ENCODE measurements at regions not wholly inside any gene's neighbourhood (a gene's known extent, or its start where the extent isn't known, plus 50 kb on each side); places are given as distances from the start of the nearest gene placed in this dataset.

DNA sequence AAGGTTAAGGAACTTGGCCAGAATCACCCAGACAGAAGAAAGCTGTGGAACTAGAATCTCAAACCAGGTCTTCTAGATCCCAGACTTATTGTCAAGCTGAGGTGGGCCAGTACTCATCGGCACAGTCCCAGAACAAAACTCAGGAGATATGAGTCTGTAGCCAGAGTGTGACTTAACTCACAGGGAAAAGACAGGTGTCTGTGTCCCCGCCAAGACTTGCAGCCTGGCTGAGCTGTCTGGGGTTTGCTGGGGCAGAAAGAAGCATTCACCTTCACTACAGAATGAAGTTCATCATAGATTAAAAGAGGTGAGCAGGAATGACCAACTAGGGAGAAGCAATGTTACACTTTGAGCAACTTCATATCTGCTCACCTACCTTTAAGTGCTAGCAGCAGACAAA lies 257.2 kb downstream of the FOXO1 start:
- Histone ChIP-seq H4K20me1 (ENCODE audit: insufficient read depth, poor library complexity, severe bottlenecking) (no peaks in the 10 kb centered on the region), H3K9me3 (ENCODE audit: low read depth) (no peaks in the 10 kb centered on the region), H3K4me1 (ENCODE audit: insufficient read depth) (no peaks in the 10 kb centered on the region), H3K4me2 (no peak overlapping the region), H3K27me3 (no peaks in the 10 kb centered on the region), H3K9me2 (replicated peaks; ENCODE audit: insufficient read depth) (no peaks in the 10 kb centered on the region), H3K27ac (no peak overlapping the region), H3K36me3 (replicated peaks; ENCODE audit: insufficient read depth, low read depth) (no peaks in the 10 kb centered on the region), H2AFZ (no peak overlapping the region), H3K4me3 (no peak overlapping the region), H3K79me2 (no peaks in the 10 kb centered on the region)
- DNase-seq (ENCODE audit: low spot score) = no peak
- no peak for TF ChIP-seq EZH2phosphoT487 (IDR thresholded peaks at IDR 0.05; ENCODE audit: low read depth, severe bottlenecking, unreplicated experiment)
- no peak for TF ChIP-seq EZH2 (IDR thresholded peaks at IDR 0.05; ENCODE audit: borderline replicate concordance)
- TF ChIP-seq, protein P1, sequence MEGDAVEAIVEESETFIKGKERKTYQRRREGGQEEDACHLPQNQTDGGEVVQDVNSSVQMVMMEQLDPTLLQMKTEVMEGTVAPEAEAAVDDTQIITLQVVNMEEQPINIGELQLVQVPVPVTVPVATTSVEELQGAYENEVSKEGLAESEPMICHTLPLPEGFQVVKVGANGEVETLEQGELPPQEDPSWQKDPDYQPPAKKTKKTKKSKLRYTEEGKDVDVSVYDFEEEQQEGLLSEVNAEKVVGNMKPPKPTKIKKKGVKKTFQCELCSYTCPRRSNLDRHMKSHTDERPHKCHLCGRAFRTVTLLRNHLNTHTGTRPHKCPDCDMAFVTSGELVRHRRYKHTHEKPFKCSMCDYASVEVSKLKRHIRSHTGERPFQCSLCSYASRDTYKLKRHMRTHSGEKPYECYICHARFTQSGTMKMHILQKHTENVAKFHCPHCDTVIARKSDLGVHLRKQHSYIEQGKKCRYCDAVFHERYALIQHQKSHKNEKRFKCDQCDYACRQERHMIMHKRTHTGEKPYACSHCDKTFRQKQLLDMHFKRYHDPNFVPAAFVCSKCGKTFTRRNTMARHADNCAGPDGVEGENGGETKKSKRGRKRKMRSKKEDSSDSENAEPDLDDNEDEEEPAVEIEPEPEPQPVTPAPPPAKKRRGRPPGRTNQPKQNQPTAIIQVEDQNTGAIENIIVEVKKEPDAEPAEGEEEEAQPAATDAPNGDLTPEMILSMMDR (IDR thresholded peaks at IDR 0.05; ENCODE audit: poor library complexity) = no peak
- 98% methylated on average over 2 of the region's 2 CpGs for WGBS (ENCODE audit: low lambda C conversion rate, missing lambda C conversion rate)

DNA sequence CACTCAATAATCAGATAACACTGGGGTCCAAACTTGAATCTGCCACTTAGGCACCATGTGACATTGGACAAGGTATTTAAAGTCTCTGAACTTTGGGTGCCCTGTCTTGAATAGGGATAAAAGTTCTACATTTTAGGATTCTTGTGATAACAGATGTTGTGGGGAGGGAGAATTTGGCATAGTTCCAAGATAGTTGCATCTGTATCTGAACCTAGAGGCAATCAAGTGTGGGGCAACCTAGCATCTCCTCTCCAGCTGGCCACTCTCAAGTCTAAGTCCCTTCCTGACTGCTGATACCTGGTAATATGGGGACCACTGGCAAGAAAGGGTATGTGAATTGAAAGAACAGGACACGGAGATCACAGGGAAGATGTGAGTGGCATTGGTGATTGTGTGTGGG lies 256.1 kb downstream of the FOXO1 start:
- no peak for TF ChIP-seq EZH2phosphoT487 (IDR thresholded peaks at IDR 0.05; ENCODE audit: low read depth, severe bottlenecking, unreplicated experiment)
- TF ChIP-seq EZH2 (IDR thresholded peaks at IDR 0.05; ENCODE audit: borderline replicate concordance) = no peak
- TF ChIP-seq, protein P1 (IDR thresholded peaks at IDR 0.05; ENCODE audit: poor library complexity) = no peak
- Histone ChIP-seq H3K27me3 (no peaks in the 10 kb centered on the region), H3K4me3 (no peak overlapping the region), H3K4me2 (no peak overlapping the region), H3K4me1 (ENCODE audit: insufficient read depth) (no peaks in the 10 kb centered on the region), H2AFZ (no peak overlapping the region), H3K27ac (no peak overlapping the region), H4K20me1 (ENCODE audit: insufficient read depth, poor library complexity, severe bottlenecking) (no peaks in the 10 kb centered on the region), H3K79me2 (no peaks in the 10 kb centered on the region), H3K36me3 (replicated peaks; ENCODE audit: insufficient read depth, low read depth) (no peaks in the 10 kb centered on the region), H3K9me3 (ENCODE audit: low read depth) (no peaks in the 10 kb centered on the region), H3K9me2 (replicated peaks; ENCODE audit: insufficient read depth) (no peaks in the 10 kb centered on the region)
- DNase-seq (ENCODE audit: low spot score) = no peak
- WGBS (ENCODE audit: low lambda C conversion rate, missing lambda C conversion rate) = 94% methylated on average over 1 of the region's 1 CpG

- DNase-seq (ENCODE audit: low spot score) = no peak
- no peaks in the 10 kb centered on the region for H4K20me1 ChIP-seq (ENCODE audit: insufficient read depth, poor library complexity, severe bottlenecking)
- no peaks in the 10 kb centered on the region for H3K79me2 ChIP-seq
- H3K9me2 ChIP-seq (replicated peaks; ENCODE audit: insufficient read depth) = no peaks in the 10 kb centered on the region
- no peaks in the 10 kb centered on the region for H3K36me3 ChIP-seq (replicated peaks; ENCODE audit: insufficient read depth, low read depth)
- no peaks in the 10 kb centered on the region for H3K4me1 ChIP-seq (ENCODE audit: insufficient read depth)
- H3K9me3 ChIP-seq (ENCODE audit: low read depth) = no peaks in the 10 kb centered on the region
- no peak overlapping the region for H3K4me2 ChIP-seq
- H2AFZ ChIP-seq = no peak overlapping the region
- TF ChIP-seq, protein P1 (IDR thresholded peaks at IDR 0.05; ENCODE audit: poor library complexity) = no peak
- TF ChIP-seq EZH2phosphoT487 (IDR thresholded peaks at IDR 0.05; ENCODE audit: low read depth, severe bottlenecking, unreplicated experiment) (no peak), EZH2 (IDR thresholded peaks at IDR 0.05; ENCODE audit: borderline replicate concordance) (no peak)
- H3K27me3 ChIP-seq = no peaks in the 10 kb centered on the region
- 84% methylated on average over 6 of the region's 6 CpGs for WGBS (ENCODE audit: low lambda C conversion rate, missing lambda C conversion rate)
- H3K27ac ChIP-seq = no peak overlapping the region
- H3K4me3 ChIP-seq = no peak overlapping the region
Observed at GRCh38 chr13:40420160-40420740, 246.2 kb downstream of the FOXO1 start.
